ENCODE measurements at regions not wholly inside any gene's neighbourhood (a gene's known extent, or its start where the extent isn't known, plus 50 kb on each side); places are given as distances from the start of the nearest gene placed in this dataset.

GRCh38 chr1:181142096-181142958 is 53.8 kb downstream of the IER5 start (continued):
- TF ChIP-seq PRDM6 (tag by site-specific recombination; IDR thresholded peaks at IDR 0.05) (no peak), ZNF792 (tag by site-specific recombination; IDR thresholded peaks at IDR 0.05) (no peak), ZNF501 (tag by site-specific recombination; IDR thresholded peaks at IDR 0.05) (peak; percentile 72; the same call in 1 of the 2 replicates), ZBTB6 (tag by site-specific recombination; IDR thresholded peaks at IDR 0.05) (no peak), ZNF837 (tag by site-specific recombination; IDR thresholded peaks at IDR 0.05) (no peak), ZNF366 (tag by site-specific recombination; conservative IDR thresholded peaks at IDR 0.05) (no peak), GFI1B (tag by site-specific recombination; IDR thresholded peaks at IDR 0.05) (no peak), ZNF776 (tag by site-specific recombination; IDR thresholded peaks at IDR 0.05; ENCODE audit: borderline replicate concordance) (no peak), SCRT1 (tag by site-specific recombination; IDR thresholded peaks at IDR 0.05; ENCODE audit: borderline replicate concordance) (no peak), ZNF785 (tag by site-specific recombination; IDR thresholded peaks at IDR 0.05) (no peak), GLI4 (tag by site-specific recombination; IDR thresholded peaks at IDR 0.05) (no peak), ZNF560 (tag by site-specific recombination; IDR thresholded peaks at IDR 0.05; ENCODE audit: borderline replicate concordance) (no peak), PRDM1 (tag by site-specific recombination; IDR thresholded peaks at IDR 0.05) (no peak), ZNF26 (tag by site-specific recombination; IDR thresholded peaks at IDR 0.05) (no peak), ZNF692 (tag by site-specific recombination; IDR thresholded peaks at IDR 0.05) (peak; percentile 63), IKZF3 (tag by site-specific recombination; IDR thresholded peaks at IDR 0.05) (no peak), ZNF280C (tag by site-specific recombination; IDR thresholded peaks at IDR 0.05) (no peak), ZNF747 (tag by site-specific recombination; IDR thresholded peaks at IDR 0.05) (no peak), ZFP69B (tag by site-specific recombination; IDR thresholded peaks at IDR 0.05) (no peak), ZNF341 (tag by site-specific recombination; IDR thresholded peaks at IDR 0.05; ENCODE audit: low read depth) (no peak), ZNF112 (tag by site-specific recombination; IDR thresholded peaks at IDR 0.05) (no peak), ZNF416 (tag by site-specific recombination; IDR thresholded peaks at IDR 0.05) (no peak), ZNF555 (tag by site-specific recombination; conservative IDR thresholded peaks at IDR 0.05) (no peak), ZNF155 (tag by site-specific recombination; IDR thresholded peaks at IDR 0.05) (no peak), ZNF354C (tag by site-specific recombination; IDR thresholded peaks at IDR 0.05; ENCODE audit: borderline replicate concordance, low read depth) (no peak), ZNF777 (tag by site-specific recombination; IDR thresholded peaks at IDR 0.05; ENCODE audit: borderline replicate concordance) (no peak), ZNF324 (tag by site-specific recombination; IDR thresholded peaks at IDR 0.05) (no peak), ZEB2 (tag by site-specific recombination; IDR thresholded peaks at IDR 0.05) (peak; percentile 80; the same call in 1 of the 2 replicates), ZNF610 (tag by site-specific recombination; IDR thresholded peaks at IDR 0.05; ENCODE audit: borderline replicate concordance) (no peak), ZNF670 (tag by site-specific recombination; IDR thresholded peaks at IDR 0.05; ENCODE audit: low read depth) (no peak), ZNF157 (tag by site-specific recombination; IDR thresholded peaks at IDR 0.05) (no peak), ZNF302 (tag by site-specific recombination; IDR thresholded peaks at IDR 0.05; ENCODE audit: low read depth) (no peak), ZNF169 (tag by site-specific recombination; IDR thresholded peaks at IDR 0.05) (no peak), ZNF626 (tag by site-specific recombination; IDR thresholded peaks at IDR 0.05) (no peak)
